GM23248 (cell line): ENCODE measurements at regions not wholly inside any gene's neighbourhood (a gene's known extent, or its start where the extent isn't known, plus 50 kb on each side); places are given as distances from the start of the nearest gene placed in this dataset.

Experiments
- EZH2 ChIP-seq: fragments of 200-600 bp; sonication (generic); IDR thresholded peaks from 2 replicates; pipeline ENCODE4 v1.6.1; 2018; ENCODE audit warnings: antibody characterized with exemption, mild to moderate bottlenecking; ENCODE audit not compliant: insufficient read depth, poor library complexity, severe bottlenecking
- EZH2phosphoT487 ChIP-seq: fragments of 200-600 bp; sonication (generic); IDR thresholded peaks from 2 replicates; pipeline ENCODE4 v1.6.1; 2018; ENCODE audit warnings: antibody characterized with exemption, moderate library complexity, mild to moderate bottlenecking, low read depth; ENCODE audit not compliant: insufficient read depth

DNA sequence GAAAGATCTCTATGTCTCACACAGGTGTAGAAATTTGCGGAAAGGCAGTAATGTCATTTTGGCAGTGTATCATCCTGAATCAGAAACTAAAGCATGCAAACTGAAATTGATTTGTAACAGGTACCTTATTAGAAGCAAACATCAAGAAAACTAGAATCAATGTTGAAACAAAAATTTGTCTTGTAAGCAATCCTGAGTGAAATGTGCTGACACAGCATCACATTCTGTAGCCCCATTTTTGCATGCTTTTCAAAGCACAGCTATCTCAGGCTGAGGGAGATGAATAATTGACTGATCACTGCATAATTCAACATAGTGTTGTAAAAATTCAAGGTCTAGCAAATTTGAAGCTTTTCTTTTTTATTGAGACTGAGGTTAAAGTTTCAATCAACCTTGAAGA lies 539.7 kb downstream of the DACH1 start:
- TF ChIP-seq EZH2 = no peak
- no peak for TF ChIP-seq EZH2phosphoT487
